ENCODE measurements at regions not wholly inside any gene's neighbourhood (a gene's known extent, or its start where the extent isn't known, plus 50 kb on each side); places are given as distances from the start of the nearest gene placed in this dataset.

DNA sequence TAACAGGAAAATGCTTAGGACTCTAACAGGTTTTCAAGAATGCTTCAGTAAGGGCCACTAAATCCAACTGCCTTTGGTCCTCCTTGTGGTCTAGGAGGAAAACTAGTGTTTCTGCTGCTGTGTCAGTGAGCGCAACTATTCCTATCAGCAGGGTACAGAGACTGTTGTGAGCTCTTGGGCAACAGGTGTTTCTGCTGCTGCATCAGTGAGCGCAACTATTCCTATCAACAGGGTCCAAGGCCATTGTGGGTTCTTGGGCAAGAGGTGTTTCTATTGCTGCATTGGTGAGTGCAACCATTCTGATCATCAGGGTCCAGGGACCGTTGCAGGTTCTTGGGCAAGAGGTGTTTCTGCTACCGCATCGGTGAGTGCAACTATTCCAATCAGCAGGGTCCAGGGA, 256.3 kb downstream of the CDH10 start:
- no peaks in the 10 kb centered on the region for H3K36me3 ChIP-seq (ENCODE audit: control insufficient read depth, insufficient read depth, low read length)
- TF ChIP-seq EZH2 (IDR thresholded peaks at IDR 0.05; ENCODE audit: low read length, missing control alignments), result no peak
- TF ChIP-seq, protein P1, sequence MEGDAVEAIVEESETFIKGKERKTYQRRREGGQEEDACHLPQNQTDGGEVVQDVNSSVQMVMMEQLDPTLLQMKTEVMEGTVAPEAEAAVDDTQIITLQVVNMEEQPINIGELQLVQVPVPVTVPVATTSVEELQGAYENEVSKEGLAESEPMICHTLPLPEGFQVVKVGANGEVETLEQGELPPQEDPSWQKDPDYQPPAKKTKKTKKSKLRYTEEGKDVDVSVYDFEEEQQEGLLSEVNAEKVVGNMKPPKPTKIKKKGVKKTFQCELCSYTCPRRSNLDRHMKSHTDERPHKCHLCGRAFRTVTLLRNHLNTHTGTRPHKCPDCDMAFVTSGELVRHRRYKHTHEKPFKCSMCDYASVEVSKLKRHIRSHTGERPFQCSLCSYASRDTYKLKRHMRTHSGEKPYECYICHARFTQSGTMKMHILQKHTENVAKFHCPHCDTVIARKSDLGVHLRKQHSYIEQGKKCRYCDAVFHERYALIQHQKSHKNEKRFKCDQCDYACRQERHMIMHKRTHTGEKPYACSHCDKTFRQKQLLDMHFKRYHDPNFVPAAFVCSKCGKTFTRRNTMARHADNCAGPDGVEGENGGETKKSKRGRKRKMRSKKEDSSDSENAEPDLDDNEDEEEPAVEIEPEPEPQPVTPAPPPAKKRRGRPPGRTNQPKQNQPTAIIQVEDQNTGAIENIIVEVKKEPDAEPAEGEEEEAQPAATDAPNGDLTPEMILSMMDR (conservative IDR thresholded peaks at IDR 0.05 in 1 of 2, IDR thresholded peaks at IDR 0.05 in 1 of 2; ENCODE audit: low read depth in 1 of 2, low read length in 2 of 2), result no peak
- no peak overlapping the region for H3K4me3 ChIP-seq (replicated peaks in 1 of 4; ENCODE audit: control extremely low read depth in 1 of 4, insufficient read depth in 1 of 4, low read depth in 3 of 4, low read length in 4 of 4)
- no peak overlapping the region for H3K27ac ChIP-seq (ENCODE audit: insufficient read depth, low read length)
- H3K27me3 ChIP-seq (ENCODE audit: control insufficient read depth, insufficient read depth, low read length), result no peaks in the 10 kb centered on the region
- H3K9ac ChIP-seq (ENCODE audit: insufficient read depth, low read length), result no peak overlapping the region
- no peak overlapping the region for H3K4me2 ChIP-seq (ENCODE audit: extremely low read depth, insufficient read depth, low read length)
- no peaks in the 10 kb centered on the region for H4K20me1 ChIP-seq (ENCODE audit: control insufficient read depth, extremely low read depth, insufficient read depth, low read length)
- H3K4me1 ChIP-seq (ENCODE audit: control insufficient read depth, extremely low read depth, insufficient read depth, low read length), result no peaks in the 10 kb centered on the region
- H3K79me2 ChIP-seq (ENCODE audit: control insufficient read depth, insufficient read depth, low read length), result no peaks in the 10 kb centered on the region
- H3K9me3 ChIP-seq (ENCODE audit: control insufficient read depth, insufficient read depth, low read depth, low read length), result no peaks in the 10 kb centered on the region
- no peak overlapping the region for H2AFZ ChIP-seq (ENCODE audit: low read length)
- DNase-seq (ENCODE audit: low read depth in 2 of 2), result no peak

- no peak overlapping the region for H3K9ac ChIP-seq (ENCODE audit: insufficient read depth, low read length)
- DNase-seq (ENCODE audit: low read depth in 2 of 2), result no peak
- H3K4me3 ChIP-seq (replicated peaks in 1 of 4; ENCODE audit: control extremely low read depth in 1 of 4, insufficient read depth in 1 of 4, low read depth in 3 of 4, low read length in 4 of 4), result no peak overlapping the region
- TF ChIP-seq, protein P1 (conservative IDR thresholded peaks at IDR 0.05 in 1 of 2, IDR thresholded peaks at IDR 0.05 in 1 of 2; ENCODE audit: low read depth in 1 of 2, low read length in 2 of 2), result no peak
- no peak for TF ChIP-seq EZH2 (IDR thresholded peaks at IDR 0.05; ENCODE audit: low read length, missing control alignments)
- no peaks in the 10 kb centered on the region for H3K9me3 ChIP-seq (ENCODE audit: control insufficient read depth, insufficient read depth, low read depth, low read length)
- no peak overlapping the region for H3K4me2 ChIP-seq (ENCODE audit: extremely low read depth, insufficient read depth, low read length)
- no peaks in the 10 kb centered on the region for H3K79me2 ChIP-seq (ENCODE audit: control insufficient read depth, insufficient read depth, low read length)
- no peak overlapping the region for H3K27ac ChIP-seq (ENCODE audit: insufficient read depth, low read length)
- H3K27me3 ChIP-seq (ENCODE audit: control insufficient read depth, insufficient read depth, low read length), result no peaks in the 10 kb centered on the region
- H4K20me1 ChIP-seq (ENCODE audit: control insufficient read depth, extremely low read depth, insufficient read depth, low read length), result no peaks in the 10 kb centered on the region
- H3K4me1 ChIP-seq (ENCODE audit: control insufficient read depth, extremely low read depth, insufficient read depth, low read length), result no peaks in the 10 kb centered on the region
- H2AFZ ChIP-seq (ENCODE audit: low read length), result no peak overlapping the region
- no peaks in the 10 kb centered on the region for H3K36me3 ChIP-seq (ENCODE audit: control insufficient read depth, insufficient read depth, low read length)
Observed at GRCh38 chr5:24389968-24390367, 254.8 kb downstream of the CDH10 start.

DNA sequence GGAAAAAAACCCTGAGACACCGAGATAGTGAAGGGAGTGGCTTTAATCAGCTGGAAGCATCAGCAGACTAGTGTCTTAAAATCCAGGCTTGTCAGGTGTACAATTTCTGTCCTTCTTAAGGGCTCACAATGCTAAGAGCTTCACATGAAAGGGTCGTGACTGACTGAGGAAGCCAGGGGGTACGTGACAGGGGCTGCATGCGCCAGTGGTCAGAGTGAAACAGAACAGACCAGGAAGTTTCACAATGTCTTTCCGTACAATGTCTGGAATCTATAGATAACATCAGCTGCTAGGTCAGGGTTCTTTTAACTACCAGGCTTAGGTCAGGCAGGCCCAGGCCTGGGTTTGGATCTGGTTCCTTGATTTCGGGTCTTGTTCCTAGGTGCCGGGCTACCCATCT, 253.0 kb downstream of the CDH10 start:
- Histone ChIP-seq H3K79me2 (ENCODE audit: control insufficient read depth, insufficient read depth, low read length) (no peaks in the 10 kb centered on the region), H3K27me3 (ENCODE audit: control insufficient read depth, insufficient read depth, low read length) (no peaks in the 10 kb centered on the region), H2AFZ (ENCODE audit: low read length) (no peak overlapping the region), H3K36me3 (ENCODE audit: control insufficient read depth, insufficient read depth, low read length) (no peaks in the 10 kb centered on the region), H4K20me1 (ENCODE audit: control insufficient read depth, extremely low read depth, insufficient read depth, low read length) (no peaks in the 10 kb centered on the region), H3K4me2 (ENCODE audit: extremely low read depth, insufficient read depth, low read length) (no peak overlapping the region), H3K9me3 (ENCODE audit: control insufficient read depth, insufficient read depth, low read depth, low read length) (no peaks in the 10 kb centered on the region), H3K4me3 (replicated peaks in 1 of 4; ENCODE audit: control extremely low read depth in 1 of 4, insufficient read depth in 1 of 4, low read depth in 3 of 4, low read length in 4 of 4) (no peak overlapping the region), H3K27ac (ENCODE audit: insufficient read depth, low read length) (no peak overlapping the region), H3K4me1 (ENCODE audit: control insufficient read depth, extremely low read depth, insufficient read depth, low read length) (no peaks in the 10 kb centered on the region), H3K9ac (ENCODE audit: insufficient read depth, low read length) (no peak overlapping the region)
- no peak for DNase-seq (ENCODE audit: low read depth in 2 of 2)
- TF ChIP-seq, protein P1 (conservative IDR thresholded peaks at IDR 0.05 in 1 of 2, IDR thresholded peaks at IDR 0.05 in 1 of 2; ENCODE audit: low read depth in 1 of 2, low read length in 2 of 2), result no peak
- TF ChIP-seq EZH2 (IDR thresholded peaks at IDR 0.05; ENCODE audit: low read length, missing control alignments), result no peak

All from fibroblast of lung (primary cell).